Colonic mucosa (tissue), 4 donors: ENCODE measurements at regions not wholly inside any gene's neighbourhood (a gene's known extent, or its start where the extent isn't known, plus 50 kb on each side); places are given as distances from the start of the nearest gene placed in this dataset.

Experiments used
- DNase-seq: peaks from one replicate; pipeline ENCODE4 v3.0.0-alpha.2; 2020
- H3K27ac ChIP-seq: fragments of 200-600 bp; one replicate; pipeline ENCODE4 v1.8.0; 2021
- H3K27me3 ChIP-seq: fragments of 200-600 bp; one replicate; pipeline ENCODE4 v1.8.0; 2021
- H3K36me3 ChIP-seq: fragments of 200-600 bp; one replicate; pipeline ENCODE4 v1.8.0; 2021
- H3K4me1 ChIP-seq: fragments of 200-600 bp; one replicate; pipeline ENCODE4 v1.8.0; 2021; ENCODE audit warnings: mild to moderate bottlenecking
- H3K4me3 ChIP-seq: fragments of 200-600 bp; one replicate; pipeline ENCODE4 v1.8.0; 2021
- H3K9ac ChIP-seq, 2 donors: one replicate each; pipeline ENCODE4 v1.7.0; 2013; ENCODE audit warnings: control low read depth in 2 of 2, low read depth in 2 of 2, low read length in 2 of 2
- H3K9me3 ChIP-seq: fragments of 200-600 bp; one replicate; pipeline ENCODE4 v1.8.0; 2021
- CTCF ChIP-seq: fragments of 200-600 bp; IDR thresholded peaks from one replicate; pipeline ENCODE4 v1.8.0; 2022; ENCODE audit warnings: antibody characterized with exemption, mild to moderate bottlenecking
- intact Hi-C: fragments of 100-400 bp; cut with DNase I; formaldehyde crosslinking; loops from one replicate; pipeline ENCODE4 v1.14.1; 2022
- donor health status: healthy.
- donor health status: DM: no; HTN: no; CAD: no.
- donor health status: DM: no; HTN: no; CAD: no.

- Histone ChIP-seq H3K36me3 (no peaks in the 10 kb centered on the region), H3K27ac (no peak overlapping the region), H3K4me1 (no peaks in the 10 kb centered on the region), H3K27me3 (no peaks in the 10 kb centered on the region), H3K4me3 (no peak overlapping the region), H3K9me3 (no peaks in the 10 kb centered on the region), H3K9ac (no peak overlapping the region)
- no peak for TF ChIP-seq CTCF
- no peak for DNase-seq
- intact Hi-C loops: no loop called here
Observed at GRCh38 chr17:77564278-77564920, 394.1 kb upstream of the TNRC6C start.

- no peaks in the 10 kb centered on the region for H3K4me1 ChIP-seq
- H3K9ac ChIP-seq: no peak overlapping the region
- intact Hi-C loops: no loop called here
- H3K9me3 ChIP-seq: no peaks in the 10 kb centered on the region
- no peak for DNase-seq
- H3K4me3 ChIP-seq: no peak overlapping the region
- TF ChIP-seq CTCF: no peak
- no peaks in the 10 kb centered on the region for H3K36me3 ChIP-seq
- H3K27ac ChIP-seq: no peak overlapping the region
- H3K27me3 ChIP-seq: peaks cover 2% of the 10 kb centered on the region
Observed at GRCh38 chr17:77565166-77565565, 393.3 kb upstream of the TNRC6C start.

DNA sequence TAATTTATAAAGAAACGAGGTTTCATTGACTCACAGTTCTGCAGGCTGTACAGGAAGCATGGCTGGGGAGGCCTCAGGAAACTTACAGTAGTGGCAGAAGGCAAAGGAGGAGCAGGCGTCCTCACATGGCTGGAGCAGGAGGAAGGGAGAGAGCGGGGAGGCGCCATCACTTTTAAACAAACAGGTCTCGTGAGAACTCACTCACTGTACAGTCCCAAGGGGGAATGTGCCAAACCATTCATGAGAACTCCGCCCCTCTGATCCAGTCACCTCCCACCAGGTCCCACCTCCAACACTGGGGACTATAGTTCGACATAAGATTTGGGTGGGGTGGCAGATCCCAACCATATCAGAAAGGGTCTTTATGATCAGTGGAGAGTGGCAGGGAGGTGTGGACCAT, 392.4 kb upstream of the TNRC6C start:
- peaks cover 12% of the 10 kb centered on the region for H3K27me3 ChIP-seq
- no peak overlapping the region for H3K4me3 ChIP-seq
- H3K9me3 ChIP-seq: no peaks in the 10 kb centered on the region
- no peak for TF ChIP-seq CTCF
- no peak overlapping the region for H3K27ac ChIP-seq
- H3K9ac ChIP-seq: no peak overlapping the region
- no peaks in the 10 kb centered on the region for H3K36me3 ChIP-seq
- intact Hi-C loops: no loop called here
- no peak for DNase-seq
- no peaks in the 10 kb centered on the region for H3K4me1 ChIP-seq

DNA sequence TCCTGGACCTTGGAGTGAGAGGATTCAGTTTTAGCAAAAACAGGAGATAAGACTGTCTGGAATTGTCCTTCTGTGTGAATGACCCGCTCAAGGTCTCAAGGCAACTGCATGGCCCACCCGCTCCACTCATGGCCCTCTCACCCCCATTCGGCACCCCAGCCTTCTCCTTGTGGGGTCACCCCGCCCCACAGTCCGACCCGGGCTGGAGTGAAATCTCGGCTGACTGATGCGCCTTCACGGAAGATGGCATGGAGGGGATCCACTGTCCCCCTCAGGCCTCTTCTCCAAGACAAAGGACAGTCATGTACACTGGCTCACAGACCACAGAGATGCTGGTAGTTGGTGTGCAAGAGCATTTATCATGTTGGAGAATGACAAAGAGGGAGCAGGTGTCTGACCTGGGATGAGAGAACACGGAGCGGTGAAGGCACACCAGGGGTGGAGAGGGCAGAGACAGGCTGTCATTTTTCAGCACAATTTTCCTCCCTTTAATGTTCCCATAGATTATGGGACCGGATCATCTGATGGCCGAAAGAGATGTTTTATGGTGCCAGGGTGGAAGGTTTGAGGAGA, 391.9 kb upstream of the TNRC6C start:
- H3K36me3 ChIP-seq: no peaks in the 10 kb centered on the region
- intact Hi-C loops: no loop called here
- H3K9ac ChIP-seq: no peak overlapping the region
- DNase-seq: no peak
- H3K4me1 ChIP-seq: no peaks in the 10 kb centered on the region
- H3K4me3 ChIP-seq: no peak overlapping the region
- no peaks in the 10 kb centered on the region for H3K9me3 ChIP-seq
- no peak for TF ChIP-seq CTCF
- peaks cover 13% of the 10 kb centered on the region for H3K27me3 ChIP-seq
- no peak overlapping the region for H3K27ac ChIP-seq

- Histone ChIP-seq H3K4me3 (no peak overlapping the region), H3K4me1 (no peaks in the 10 kb centered on the region), H3K36me3 (no peaks in the 10 kb centered on the region), H3K27ac (no peak overlapping the region), H3K9me3 (no peaks in the 10 kb centered on the region), H3K27me3 (peaks cover 13% of the 10 kb centered on the region), H3K9ac (no peak overlapping the region)
- TF ChIP-seq CTCF: no peak
- DNase-seq: no peak
- intact Hi-C loops: no loop called here
Observed at GRCh38 chr17:77568540-77568939, 390.0 kb upstream of the TNRC6C start.
